HG02938 (cell line): ENCODE measurements at regions not wholly inside any gene's neighbourhood (a gene's known extent, or its start where the extent isn't known, plus 50 kb on each side); places are given as distances from the start of the nearest gene placed in this dataset.
"Not testable (repeated sequence)": the region's sequence is repeated elsewhere in the genome, so short reads cannot be mapped to it uniquely, and the experiment has no call there.

Experiments
- ATAC-seq: cut with Tn5 transposase; IDR thresholded peaks from one replicate; pipeline ENCODE4 v1.9.1; 2021; ENCODE audit warnings: mild to moderate bottlenecking, moderate library complexity; ENCODE audit not compliant: unreplicated experiment

GRCh38 chr2:48180557-48180956 lies 133.9 kb upstream of the FOXN2 start:
- no peak for ATAC-seq

DNA sequence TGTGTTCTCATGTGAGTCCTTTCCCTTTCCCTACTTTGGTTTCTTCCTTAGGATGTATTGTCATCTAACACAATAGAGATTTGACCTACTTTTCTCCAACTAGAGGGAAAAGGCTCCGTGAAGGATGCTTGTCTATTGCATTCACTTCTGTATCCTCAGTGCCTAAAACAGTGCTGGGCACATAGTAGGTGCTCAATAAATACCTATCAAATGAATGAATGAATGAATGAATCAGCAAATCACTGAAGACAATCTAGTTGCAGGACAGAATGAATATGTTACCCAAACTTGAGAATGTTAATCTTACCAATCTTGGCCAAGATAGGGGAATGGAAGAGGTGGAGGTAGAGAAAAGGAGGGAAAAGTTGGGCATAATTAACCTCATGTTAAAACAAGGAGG lies 131.2 kb upstream of the FOXN2 start:
- no peak for ATAC-seq

DNA sequence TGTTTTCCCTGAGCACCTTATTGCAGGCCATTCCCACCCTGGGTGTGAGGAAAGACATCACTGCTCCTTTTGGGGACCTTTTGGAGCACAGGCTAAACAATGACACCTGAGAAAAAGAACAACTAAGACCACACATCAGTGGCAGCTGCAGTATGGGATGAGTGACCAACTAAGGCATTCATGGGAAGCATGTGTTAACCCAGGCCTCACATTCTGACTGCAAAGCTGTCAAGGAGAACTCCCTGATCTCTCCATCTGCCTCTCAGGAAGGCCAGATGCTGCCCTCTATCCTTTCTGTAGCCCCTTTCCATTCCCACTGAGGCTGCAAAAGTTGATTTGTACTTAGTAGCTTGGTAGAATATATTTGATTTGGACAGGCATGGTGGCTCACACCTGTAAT lies 130.5 kb upstream of the FOXN2 start:
- no peak for ATAC-seq

GRCh38 chr2:48187503-48187902 lies 127.0 kb upstream of the FOXN2 start:
- no peak for ATAC-seq

GRCh38 chr2:48189552-48190228 lies 124.8 kb upstream of the FOXN2 start:
- ATAC-seq = no peak

DNA sequence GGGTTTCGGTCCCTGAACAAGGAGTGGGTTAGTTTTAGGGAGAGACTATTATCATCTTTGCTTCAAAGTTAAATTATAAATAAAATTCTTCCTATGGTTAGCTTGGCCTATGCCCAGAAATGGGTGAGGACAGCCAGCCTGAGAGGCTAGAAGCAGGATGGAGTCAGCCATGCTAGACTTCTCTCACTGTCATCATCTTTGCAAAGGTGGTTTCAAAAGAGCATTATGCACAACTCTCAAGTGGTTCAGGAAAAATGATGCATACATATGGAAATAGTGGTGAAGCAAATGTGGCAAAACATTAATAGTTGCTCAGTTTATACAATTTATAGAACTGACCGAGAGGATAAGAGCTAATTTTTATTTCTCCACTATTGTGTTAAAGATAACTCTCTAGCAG lies 124.3 kb upstream of the FOXN2 start:
- no peak for ATAC-seq

- ATAC-seq = no peak
Measured at GRCh38 chr2:48194641-48195040, 119.8 kb upstream of the FOXN2 start.

- no peak for ATAC-seq
Measured at GRCh38 chr2:48195169-48195568, 119.3 kb upstream of the FOXN2 start.

GRCh38 chr2:48197618-48198017 lies 116.9 kb upstream of the FOXN2 start:
- no peak for ATAC-seq

DNA sequence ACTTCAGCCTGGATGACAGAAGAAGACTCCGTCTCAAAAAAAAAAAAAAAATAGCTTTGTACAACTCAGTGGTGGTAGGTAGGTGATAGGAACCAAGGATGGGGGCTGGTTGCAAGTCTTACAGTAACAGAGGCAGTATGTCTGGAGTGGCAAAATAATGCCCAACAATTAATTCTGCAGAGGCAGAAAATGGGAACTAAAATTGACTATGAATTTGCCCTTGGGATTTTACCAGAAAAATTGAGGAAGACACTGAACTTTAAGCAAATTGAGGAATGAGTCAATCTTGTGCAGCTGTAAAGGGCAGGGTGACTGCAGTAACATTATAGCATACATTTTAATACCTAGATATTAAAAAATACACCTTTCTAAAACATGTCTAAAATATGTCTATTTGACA lies 116.1 kb upstream of the FOXN2 start:
- no peak for ATAC-seq

DNA sequence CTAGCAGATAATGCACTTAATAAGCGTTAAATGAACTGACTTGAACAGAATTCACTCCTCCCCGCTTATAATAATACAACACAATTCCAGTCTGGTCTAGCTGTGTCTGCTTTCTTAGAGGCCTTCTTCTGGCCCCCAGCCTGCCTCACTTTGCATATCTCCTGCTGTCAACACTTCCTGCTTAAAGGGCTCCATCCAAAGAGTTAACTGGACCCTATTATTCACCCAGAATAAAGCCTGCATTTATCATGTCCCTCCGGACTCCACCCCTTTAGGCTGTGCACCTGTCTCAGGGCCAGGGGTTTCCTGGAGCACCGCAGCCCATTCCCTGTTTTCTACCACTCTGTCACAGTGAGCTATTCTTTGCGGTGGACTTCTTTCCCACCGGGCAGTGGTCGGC lies 115.4 kb upstream of the FOXN2 start:
- no peak for ATAC-seq

DNA sequence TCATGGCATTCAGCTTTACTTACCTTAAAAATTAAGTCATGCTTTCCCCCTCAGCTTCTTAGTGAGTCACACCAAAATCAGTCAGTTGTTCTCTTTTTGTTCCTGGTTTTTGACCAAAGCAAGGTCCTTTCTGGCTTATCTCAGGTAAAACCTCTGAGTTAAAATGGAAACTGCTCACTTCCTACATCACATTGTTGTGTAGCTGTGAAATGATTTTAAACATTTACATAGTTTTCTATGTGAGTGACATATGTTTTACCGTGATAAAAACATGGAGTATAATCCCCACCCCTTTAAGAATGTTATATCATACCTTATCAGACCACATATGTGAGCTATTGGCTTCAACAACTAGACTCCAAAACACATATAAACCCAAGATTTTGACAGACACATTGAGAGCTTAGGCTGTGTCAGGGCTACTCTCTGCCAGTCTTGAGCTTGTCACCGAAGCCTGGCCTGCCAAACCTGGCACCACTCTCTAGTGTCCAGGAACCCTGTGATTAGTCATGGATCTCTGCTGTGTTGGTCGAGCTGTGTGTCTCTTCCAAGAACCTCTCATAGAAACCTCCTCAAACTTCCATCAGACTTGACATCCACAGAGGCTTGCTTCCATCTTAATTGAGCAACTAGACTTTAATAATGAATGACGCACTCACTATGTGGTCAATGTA lies 113.7 kb upstream of the FOXN2 start:
- no peak for ATAC-seq

DNA sequence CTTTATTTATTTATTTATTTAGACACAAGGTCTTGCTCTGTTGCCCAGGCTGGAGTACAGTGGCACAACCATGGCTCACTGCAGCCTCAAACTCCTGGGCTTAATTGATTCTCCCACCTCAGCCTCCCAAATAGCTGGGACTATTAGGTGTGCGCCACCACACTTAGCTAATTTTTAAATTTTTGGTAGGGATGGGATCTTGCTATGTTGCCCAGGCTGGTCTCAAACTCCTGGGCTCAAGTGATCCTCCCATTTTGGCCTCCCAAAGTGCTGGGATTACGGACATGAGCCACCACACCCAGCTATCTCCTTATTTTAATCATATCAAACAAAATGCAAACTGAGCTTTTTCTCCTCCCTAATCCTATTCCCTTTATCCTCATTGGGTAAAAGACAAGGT lies 113.0 kb upstream of the FOXN2 start:
- not testable (repeated sequence) for ATAC-seq

DNA sequence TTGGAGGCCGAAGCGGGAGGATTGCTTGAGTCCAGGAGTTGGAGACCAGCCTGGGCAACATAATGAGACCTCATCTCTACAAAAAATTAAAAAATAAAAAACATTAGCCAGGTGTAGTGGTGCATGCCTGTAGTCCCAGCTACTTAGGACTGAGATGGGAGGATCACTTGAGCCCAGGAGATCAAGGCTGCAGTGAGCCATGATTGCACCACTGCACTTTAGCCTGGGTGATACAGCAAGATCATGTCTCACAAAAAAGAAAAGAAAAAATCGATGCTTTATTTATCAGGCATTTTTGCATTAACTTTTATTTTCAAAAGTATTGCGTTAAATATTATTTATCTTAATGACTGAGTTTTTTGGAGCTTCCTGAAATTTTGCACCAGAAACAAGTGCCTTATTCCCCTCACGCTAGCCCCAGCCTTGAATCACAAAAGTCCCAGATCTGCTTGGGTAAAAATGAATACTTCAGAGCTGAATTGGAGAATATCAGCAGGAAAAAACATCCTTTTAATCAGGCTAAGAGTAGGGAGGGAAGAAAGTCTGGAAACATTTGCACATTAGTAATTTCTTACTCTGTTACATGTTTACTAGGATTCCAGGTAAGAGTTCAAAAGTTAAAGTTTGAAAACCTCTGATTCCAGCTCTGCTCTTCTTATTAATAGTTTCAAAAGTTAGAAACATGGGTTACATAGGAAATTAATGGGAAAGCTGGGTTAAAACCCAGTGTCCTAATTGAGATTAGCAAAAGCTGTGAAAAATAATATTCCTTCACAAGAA lies 111.4 kb upstream of the FOXN2 start:
- no peak for ATAC-seq

GRCh38 chr2:48203668-48204067 lies 110.8 kb upstream of the FOXN2 start:
- no peak for ATAC-seq

DNA sequence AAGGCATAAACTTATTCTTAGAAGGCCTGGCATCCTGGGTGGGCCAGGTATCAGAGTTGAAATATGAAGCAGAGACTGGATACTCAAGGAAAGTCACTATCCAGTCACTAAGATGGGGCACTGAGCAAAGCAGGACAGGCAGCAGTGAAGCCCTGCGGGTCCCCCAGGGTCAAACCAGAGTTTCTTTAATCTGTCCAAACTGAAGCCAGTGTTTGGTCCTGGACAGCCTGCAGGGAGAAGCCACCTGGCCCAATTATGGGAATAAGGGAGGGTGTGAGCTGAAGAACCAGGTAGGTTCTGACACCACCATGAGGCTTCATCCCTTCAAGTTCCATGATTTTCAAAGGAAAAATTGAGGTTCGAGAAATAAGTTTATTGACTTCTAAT lies 109.7 kb upstream of the FOXN2 start:
- ATAC-seq = no peak

GRCh38 chr2:48205137-48205798 lies 109.2 kb upstream of the FOXN2 start:
- peak; percentile 51 for ATAC-seq

DNA sequence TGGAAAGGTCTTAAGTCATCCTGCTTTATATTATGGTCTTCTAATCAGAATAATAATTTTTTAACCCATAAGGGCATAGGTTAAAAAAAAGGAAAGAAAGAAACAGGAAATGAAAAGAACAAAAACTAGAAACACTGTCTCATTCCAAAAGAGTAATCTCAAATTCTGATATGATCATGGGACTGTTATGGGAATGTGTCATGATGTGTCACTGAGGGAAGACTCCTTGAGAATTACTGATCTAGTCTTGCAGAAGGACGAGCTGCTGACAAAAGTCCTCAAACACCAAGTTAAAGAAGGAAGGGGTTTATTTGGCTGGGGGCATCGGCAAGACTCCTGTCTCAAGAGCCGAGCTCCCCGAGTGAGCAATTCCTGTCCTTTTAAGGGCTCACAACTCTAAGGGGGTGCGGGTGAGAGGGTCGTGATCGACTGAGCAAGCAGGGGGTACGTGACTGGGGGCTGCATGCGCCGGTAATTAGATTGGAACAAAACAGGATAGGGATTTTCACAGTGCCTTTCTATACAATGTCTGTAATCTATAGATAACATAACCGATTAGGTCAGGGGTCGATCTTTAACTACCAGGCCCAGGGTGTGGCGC lies 108.3 kb upstream of the FOXN2 start:
- not testable (repeated sequence) for ATAC-seq

DNA sequence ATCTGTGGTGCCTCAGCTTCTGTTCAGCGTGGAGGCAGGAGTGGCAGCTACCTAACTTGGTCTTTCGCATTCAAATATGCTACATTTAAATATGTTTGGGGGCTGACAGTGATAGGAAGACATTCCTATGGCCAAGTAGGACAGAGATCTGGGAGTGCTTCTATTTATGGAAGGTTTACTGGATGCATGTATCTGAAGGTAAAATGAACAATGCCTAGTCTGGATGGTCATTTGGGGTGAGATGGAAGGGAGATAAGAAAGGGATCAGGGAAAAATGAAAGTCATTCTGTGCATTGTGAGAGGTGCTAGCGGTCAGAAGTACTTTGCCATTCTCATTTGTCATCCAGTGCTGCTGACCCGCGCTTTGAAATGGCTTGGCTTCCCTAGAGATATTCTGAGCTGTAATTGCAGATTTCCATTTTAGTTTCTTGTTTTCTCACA lies 107.3 kb upstream of the FOXN2 start:
- no peak for ATAC-seq

- ATAC-seq = no peak
Measured at GRCh38 chr2:48207851-48208250, 106.6 kb upstream of the FOXN2 start.
